K562 (cell line): ENCODE measurements at regions not wholly inside any gene's neighbourhood (a gene's known extent, or its start where the extent isn't known, plus 50 kb on each side); places are given as distances from the start of the nearest gene placed in this dataset.

Source experiments
- KLF1 ChIP-seq: fragments of 450-650 bp; IDR thresholded peaks from 2 replicates; pipeline ENCODE4 v1.6.1; 2016; ENCODE audit warnings: missing genetic modification characterization, missing compliant biosample characterization
- LARP7 ChIP-seq: fragments of 450-650 bp; IDR thresholded peaks from 2 replicates; pipeline ENCODE4 v1.6.1; 2016
- MAFG ChIP-seq: fragments of 450-650 bp; conservative IDR thresholded peaks from 2 replicates; pipeline ENCODE4 v1.6.1; 2016; ENCODE audit warnings: missing genetic modification characterization, missing compliant biosample characterization
- MECOM ChIP-seq: fragments of 250-450 bp; sonication (Bioruptor Pico); IDR thresholded peaks from 2 replicates; pipeline ENCODE4 v1.8.0; 2022; ENCODE audit warnings: inconsistent platforms
- MEF2A ChIP-seq: IDR thresholded peaks from 2 replicates; pipeline ENCODE4 v1.6.1; 2011; ENCODE audit warnings: low read depth, mild to moderate bottlenecking, low read length, moderate library complexity; ENCODE audit not compliant: control insufficient read depth
- MGA ChIP-seq: fragments of 450-650 bp; IDR thresholded peaks from 2 replicates; pipeline ENCODE4 v1.6.1; 2016; ENCODE audit warnings: mild to moderate bottlenecking, moderate library complexity
- MNT ChIP-seq, 2 experiments: fragments of 450-650 bp; conservative IDR thresholded peaks; 2 replicates each; pipeline ENCODE4 v1.6.1; 2017; ENCODE audit warnings: mild to moderate bottlenecking in 2 of 2, moderate library complexity in 2 of 2
- PHB2 ChIP-seq: fragments of 450-650 bp; IDR thresholded peaks from 2 replicates; pipeline ENCODE4 v1.6.1; 2017; ENCODE audit warnings: low read depth
- PTBP1 ChIP-seq: fragments of 200-400 bp; formaldehyde crosslinking; IDR thresholded peaks from 2 replicates; pipeline ENCODE4 v1.6.1; 2017; ENCODE audit warnings: low read depth, low read length
- TBP ChIP-seq: optimal IDR thresholded peaks from 2 replicates; pipeline ENCODE3; 2011; ENCODE audit warnings: low read depth, low read length, improper control_type of control experiment
- TCF3 ChIP-seq: sonication (generic); formaldehyde crosslinking; IDR thresholded peaks from 2 replicates; pipeline ENCODE4 v1.4.0; 2020; ENCODE audit warnings: mild to moderate bottlenecking, missing genetic modification reagents
- ZNF23 ChIP-seq: fragments of 250-450 bp; sonication (Bioruptor Pico); IDR thresholded peaks from 2 replicates; pipeline ENCODE4 v1.4.0; 2020; ENCODE audit warnings: mild to moderate bottlenecking
- ZNF253 ChIP-seq: fragments of 250-450 bp; sonication (Bioruptor Pico); conservative IDR thresholded peaks from 2 replicates; pipeline ENCODE4 v1.6.1; 2021; ENCODE audit warnings: mild to moderate bottlenecking
- ZNF655 ChIP-seq: fragments of 250-450 bp; sonication (Bioruptor Pico); IDR thresholded peaks from 2 replicates; pipeline ENCODE4 v1.5.0; 2021
- ZNF79 ChIP-seq: fragments of 250-450 bp; sonication (Bioruptor Pico); IDR thresholded peaks from 2 replicates; pipeline ENCODE4 v1.4.0; 2020; ENCODE audit warnings: low read depth, mild to moderate bottlenecking, moderate library complexity

GRCh38 chr7:7104314-7104698 is 78.0 kb upstream of the C1GALT1 start (continued):
- TF ChIP-seq PTBP1 = no peak
- TF ChIP-seq KLF1 (tag) = no peak
- TF ChIP-seq ZNF79 = no peak
- TF ChIP-seq MGA = no peak
- TF ChIP-seq MECOM (CRISPR knock-in tag) = 0 out of 2 replicates have a peak, but pooled peaks have one; percentile 33
- no peak for TF ChIP-seq ZNF655
- peak; percentile 54 for TF ChIP-seq MAFG (tag)
- no peak for TF ChIP-seq MEF2A
- TF ChIP-seq TBP = peak; percentile 55
- peak; percentile 90 for TF ChIP-seq TCF3 (CRISPR knock-in tag)
- TF ChIP-seq MNT (conservative IDR thresholded peaks at IDR 0.05) = peak in 1 of 2 experiments; percentile 23; a peak in 1 of 4 replicates
- TF ChIP-seq PHB2 = peak; percentile 41; the same call in 1 of the 2 replicates
- no peak for TF ChIP-seq LARP7
- no peak for TF ChIP-seq ZNF253 (CRISPR knock-in tag)
- no peak for TF ChIP-seq ZNF23
